Stimulated activated CD4-positive, alpha-beta T cell treated with anti-CD3 and anti-CD28 coated beads, Interleukin-4, amount 100 ng/mL, for 24 hours (primary cell): ENCODE measurements at regions not wholly inside any gene's neighbourhood (a gene's known extent, or its start where the extent isn't known, plus 50 kb on each side); places are given as distances from the start of the nearest gene placed in this dataset.

Experiments
- DNase-seq: peaks from one replicate; pipeline ENCODE4 v3.0.0-alpha.2; 2020

DNA sequence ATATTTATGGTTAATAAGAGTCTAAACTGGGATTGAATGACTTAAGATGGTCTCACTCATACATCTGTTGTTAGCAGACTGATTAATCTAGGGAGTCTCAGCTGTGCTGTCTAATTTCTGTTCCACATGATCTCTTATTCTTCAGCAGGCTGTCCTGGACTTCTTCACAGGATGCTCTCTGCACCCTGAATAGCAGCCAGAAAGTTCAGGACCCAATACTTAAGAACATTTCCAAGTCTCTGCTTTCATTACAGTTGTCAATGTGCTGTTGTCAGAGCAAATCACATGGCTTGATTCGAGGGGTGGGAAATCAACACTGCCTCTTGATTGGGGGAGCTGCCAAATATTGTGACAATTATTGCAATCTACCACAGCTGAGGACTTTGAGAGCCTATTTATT lies 627.1 kb upstream of the SLC8A1 start:
- no peak for DNase-seq

DNA sequence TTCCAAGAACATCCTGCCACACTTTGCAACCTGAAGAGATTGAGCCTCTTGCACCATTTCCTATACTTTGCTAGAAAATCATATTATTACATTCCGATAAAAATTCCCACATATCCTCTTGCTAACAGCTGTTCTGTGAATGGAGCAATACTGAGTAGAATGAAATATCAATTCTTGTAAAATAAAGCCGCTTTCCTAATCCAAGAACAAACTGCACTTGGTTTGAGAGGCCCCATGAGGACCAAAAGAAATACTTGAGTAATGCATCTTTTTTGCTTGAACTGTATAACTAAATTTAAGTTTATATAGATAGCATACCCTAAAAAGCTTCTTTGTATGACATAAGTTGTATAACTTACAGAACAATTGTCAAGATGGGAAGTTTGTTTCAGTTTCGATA lies 632.4 kb upstream of the SLC8A1 start:
- DNase-seq: no peak

DNA sequence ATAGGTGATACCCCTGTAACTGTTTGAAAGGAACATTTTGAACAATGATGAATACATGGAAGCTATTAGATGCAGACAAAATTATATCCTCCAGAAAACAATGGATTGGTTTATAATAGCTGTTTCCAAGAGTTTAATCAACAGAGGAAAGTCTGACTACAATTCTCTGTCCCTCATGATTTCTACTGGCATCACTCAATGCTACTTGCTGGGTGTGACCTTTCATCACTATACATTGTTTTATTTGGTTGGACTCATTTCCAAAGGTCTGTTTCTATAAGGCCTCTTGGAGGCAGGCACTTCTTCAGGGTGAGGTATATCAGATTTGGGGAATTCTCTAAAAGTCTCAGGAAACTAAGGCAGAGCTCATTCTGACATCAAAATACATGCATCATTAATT lies 636.1 kb upstream of the SLC8A1 start:
- DNase-seq: no peak

DNA sequence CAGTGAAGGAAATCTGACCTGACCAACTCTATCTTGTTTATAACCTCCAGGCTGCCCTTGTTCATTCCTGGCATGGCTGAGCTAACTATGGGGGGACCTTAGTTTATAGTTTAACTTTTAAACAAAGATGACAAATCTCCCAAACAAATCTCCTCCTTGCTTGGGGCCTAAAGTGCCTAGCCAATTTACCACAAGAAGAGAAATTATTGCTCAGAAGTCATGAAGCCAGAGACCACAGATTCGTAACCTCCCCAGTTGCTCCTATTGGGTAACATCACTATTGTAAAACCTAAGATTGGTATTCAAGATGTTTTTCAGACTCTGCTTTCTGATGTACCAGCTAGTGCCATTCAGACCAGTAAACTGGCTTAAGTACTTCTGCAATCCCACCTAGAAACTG lies 649.4 kb upstream of the SLC8A1 start:
- no peak for DNase-seq

DNA sequence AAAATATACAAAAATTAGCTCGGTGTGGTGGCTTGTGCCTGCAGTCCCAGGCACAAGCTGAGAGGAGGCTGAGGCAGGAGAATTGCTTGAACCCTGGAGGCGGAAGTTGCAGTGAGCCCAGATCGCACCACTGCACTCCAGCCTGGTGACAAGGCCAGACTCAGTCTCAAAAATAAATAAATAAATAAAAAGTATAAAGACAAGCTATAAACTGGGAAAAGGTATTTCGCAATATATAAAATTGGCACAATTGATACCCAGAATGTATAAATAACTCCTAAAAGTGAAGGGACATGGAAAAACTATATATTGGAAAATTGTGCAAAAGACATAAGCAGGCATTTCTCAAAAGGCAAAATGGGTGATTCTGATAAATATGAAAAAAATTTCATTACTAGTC lies 657.9 kb upstream of the SLC8A1 start:
- DNase-seq: no peak

DNA sequence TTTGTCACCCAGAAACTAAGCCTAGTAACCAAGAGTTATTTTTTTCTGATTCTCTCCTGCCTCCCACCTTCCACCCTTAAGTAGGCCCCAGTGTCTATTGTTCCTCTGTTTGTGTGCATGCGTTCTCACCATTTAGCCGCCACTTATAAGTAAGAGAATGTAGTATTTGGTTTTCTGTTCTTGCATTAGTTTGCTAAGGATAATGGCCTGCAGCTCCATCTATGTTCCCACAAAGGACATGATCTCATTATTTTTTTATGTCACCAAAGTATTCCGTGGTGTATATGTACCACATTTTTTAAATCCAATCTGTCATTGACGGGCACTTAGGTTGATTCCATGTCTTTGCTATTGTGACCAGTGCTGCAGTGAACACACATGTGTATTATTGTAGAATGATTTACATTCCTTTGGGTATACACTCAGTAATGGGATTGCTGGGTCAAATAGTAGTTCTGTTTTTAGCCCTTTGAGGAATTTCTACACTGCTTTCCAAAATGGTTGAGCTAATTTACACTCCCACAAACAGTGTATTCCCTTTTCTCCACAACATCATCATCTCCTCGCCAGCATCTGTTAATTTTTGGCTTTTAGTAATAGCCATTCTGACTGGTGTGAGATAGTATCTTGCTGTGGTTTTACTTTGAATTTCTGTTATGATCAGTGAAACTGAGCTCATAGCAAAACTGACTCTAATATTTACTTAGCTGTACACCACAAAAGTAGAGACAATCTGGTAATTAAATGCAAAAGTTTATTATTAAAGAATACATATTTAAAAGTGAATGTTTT lies 660.1 kb upstream of the SLC8A1 start:
- no peak for DNase-seq

DNA sequence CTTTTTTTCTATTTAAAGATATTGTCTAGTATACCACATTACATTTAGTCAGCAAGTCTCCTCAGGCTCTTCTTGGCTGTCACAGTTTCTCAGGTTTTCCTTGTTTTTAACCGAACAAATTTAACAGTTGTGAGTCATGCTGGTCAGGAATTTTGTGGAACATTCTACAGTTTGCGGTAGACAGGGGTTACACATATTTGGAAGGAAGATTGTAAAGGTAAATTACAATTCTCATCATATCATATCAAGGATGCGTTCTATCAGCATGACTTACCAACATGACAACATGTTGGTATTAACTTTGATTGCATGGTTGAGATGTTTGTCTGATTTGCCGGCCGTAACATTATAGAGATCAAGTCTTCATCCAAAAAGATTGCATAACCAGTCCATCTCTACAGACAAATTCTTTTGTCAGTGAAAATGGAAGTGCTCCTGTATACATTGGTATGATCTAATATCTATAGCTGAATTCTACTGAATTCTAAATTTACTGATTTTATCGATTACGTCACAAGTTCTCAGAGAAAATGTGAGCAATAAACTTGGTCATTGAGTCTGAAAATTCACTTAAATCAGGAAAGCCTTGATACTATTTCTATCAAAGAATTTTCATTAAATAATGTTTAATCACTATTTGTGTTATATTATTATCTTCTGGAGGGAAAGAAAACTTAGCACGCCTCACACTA lies 664.4 kb upstream of the SLC8A1 start:
- no peak for DNase-seq

DNA sequence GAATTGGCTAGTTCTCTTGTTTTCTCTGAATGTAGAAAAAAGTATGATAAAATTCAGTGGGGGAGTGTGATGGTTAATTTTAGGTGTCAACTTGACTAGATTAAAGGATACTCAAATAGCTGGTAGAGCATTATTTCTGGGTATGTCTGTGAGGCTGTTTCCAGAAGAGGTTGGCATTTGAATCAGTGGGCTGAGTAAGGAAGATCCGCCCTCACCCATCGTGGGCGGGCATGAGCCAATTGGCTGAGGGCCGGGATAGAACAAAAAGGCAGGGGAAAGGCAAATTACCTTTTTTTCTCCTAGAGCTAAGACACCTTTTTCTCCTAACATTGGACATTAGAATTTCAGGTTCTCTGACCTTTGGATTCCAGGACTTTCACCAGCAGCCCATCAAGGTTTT lies 667.6 kb upstream of the SLC8A1 start:
- no peak for DNase-seq

DNA sequence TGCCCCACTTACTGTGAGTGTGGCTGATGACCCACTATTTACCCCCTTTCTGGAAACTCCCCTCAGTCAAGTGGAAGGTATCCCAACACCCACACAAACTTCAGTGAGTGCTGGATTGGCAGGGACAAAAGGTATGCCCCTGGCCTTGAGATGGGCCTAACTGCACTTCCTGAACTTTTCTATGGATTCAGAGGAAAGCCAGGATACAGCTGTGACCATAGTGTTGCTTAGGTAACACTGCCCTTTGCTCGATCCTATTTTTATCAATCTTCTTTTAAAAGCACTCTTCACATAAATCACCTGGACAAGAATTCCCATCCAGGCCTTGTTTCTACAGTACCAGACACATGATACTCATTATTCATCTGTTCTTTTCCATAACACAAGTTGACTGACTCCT lies 671.5 kb upstream of the SLC8A1 start:
- no peak for DNase-seq

DNA sequence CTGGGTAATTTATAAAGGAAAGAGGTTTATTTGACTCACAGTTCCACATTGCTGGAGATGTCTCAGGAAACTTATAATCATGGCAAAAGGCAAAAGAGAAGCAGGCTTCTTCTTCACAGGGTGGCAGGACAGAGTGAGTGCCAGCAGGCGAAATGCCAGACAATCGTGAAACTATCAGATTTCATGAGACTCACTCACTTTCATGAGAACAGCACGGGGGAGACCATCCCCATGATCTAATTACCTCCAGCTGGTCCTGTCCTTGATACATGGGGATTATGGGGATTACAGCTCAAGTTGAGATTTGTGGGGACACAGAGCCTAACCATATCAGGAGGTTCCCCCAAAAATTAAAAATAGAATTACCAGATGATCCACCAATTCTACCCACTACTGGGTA lies 675.5 kb upstream of the SLC8A1 start:
- no peak for DNase-seq

DNA sequence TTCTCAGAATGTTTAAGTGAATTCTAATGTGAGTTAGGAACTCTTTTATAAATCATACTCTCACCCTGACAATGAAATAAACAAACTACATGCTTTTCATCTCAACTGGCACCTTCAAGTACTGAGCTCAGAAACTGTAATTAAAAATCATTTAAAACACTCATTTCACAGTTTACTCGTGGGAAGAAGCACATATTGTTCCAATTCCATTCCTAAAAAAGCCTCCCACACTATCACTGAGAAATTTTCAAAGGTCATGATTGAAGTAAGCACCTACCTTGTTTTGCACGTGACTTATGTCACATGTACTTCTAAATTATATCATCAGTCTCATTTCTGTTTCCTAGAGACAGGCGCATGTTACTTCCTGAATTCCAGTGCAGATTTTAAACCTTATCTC lies 678.1 kb upstream of the SLC8A1 start:
- DNase-seq: no peak

DNA sequence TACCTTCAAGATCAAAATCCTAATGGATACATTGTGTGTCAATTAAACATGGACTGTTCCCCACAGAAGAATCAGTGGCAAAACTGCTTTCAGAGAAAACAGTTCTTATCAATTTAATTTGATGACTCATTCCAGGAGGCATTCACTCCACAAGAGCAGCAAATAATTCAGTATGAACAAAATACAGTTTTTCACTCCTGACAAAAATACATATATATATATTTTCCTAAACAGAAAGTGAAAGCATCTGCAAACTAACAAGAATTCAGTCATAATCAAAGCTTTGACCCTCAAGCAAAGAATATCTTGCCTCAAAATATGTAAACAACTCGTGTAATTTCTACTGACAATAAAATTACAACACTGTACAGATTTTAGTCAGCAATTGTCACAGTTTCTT lies 685.1 kb upstream of the SLC8A1 start:
- no peak for DNase-seq

DNA sequence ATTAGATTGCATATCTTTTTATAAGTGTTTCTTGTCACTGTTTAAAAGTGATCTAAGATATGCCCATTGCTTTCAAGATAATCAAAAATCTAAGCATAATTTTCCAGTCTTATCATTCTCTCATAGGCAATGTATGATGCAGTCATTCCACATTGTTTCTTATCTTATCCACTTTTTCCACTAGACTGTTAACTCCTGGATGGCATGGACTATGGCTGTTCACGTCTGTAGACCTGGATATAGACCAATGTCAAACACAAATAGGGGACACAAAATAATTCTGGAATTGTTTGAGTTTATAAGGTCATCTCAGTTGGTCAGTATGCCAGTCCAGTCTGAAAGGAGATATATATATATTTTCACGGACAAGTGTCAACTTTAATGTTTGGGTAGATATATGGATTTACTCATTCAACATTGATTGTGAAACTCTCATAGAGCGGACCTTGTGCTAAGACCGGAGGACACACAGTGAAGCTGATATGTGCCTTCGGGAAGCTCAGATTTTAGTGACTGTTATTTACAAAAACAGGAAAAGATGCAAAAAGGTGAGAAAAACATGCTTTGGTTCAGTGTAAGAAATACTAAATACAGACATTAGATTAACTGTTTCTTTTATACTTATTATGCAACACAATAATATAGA lies 689.4 kb upstream of the SLC8A1 start:
- no peak for DNase-seq

DNA sequence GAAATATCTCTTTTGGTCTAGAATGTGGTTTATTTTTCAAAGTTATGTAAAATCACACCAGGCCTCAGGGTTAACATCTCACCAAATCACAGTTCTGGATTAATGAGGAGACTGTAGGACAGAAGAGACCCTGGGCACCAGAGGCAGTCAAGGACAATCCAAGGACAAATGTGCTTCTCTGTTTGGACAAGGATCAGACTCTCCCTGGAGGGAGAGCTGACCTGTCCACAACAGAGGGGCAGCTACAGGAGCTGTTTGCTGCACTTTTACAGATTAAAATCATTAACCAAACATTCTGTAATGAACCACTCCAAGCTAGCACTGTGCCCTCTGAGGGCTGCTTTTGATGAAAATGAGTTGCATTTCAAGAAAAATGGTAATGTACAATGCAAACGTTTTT lies 690.6 kb upstream of the SLC8A1 start:
- DNase-seq: no peak

DNA sequence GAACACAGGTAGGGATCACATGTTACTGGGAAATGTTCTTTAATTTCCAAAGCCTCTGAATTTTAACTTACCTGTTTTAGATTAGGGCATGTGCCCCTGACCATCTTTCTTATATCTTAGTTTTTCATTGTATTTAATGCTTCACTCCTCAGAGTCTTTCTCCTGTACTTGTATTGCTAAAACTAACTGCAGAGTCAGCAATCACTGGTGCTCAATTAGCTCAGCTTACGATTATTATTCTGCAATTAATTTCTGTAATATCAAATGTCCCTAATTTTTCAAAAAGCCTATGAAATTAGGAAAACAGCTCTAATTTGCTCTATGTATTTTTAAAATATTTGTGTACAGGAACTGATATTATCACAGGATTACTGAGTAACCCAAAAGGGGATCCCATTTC lies 693.2 kb upstream of the SLC8A1 start:
- DNase-seq: no peak

DNA sequence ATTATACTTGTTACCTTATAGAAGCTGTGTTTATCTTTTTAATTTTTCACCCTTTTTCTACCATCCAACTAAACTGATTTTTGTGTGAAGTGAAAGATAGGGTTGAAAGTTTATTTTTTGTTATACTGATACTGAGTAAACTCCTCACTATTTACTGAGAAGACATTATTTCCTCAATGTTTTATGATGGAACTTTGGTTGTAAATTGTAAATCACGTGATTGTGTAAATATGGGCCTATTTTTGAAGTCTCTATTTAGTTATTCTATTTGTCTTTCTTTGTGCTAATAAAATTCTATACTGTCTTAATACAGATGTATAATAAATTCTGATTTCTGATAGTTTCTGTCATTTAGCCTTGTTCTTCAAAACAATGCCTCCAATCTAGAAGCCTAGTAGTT lies 697.2 kb upstream of the SLC8A1 start:
- no peak for DNase-seq

DNA sequence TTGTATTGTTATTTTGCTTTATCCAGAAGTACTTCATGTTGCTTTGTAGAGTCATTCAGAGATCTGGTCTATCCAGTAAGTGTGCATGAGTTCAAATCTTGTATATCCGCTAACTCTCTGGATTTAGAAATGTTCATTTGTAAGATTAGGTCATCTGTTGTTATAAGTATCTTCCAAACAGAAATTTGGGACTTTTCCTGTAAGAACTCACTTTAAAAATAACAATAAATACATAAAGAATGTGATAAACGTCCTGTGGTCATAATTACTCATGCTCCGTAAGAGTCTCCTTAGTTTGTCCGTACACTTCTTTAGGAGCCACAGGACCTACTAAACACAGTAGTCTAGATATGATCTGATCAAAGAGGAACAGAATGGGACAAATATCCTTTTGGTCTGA lies 699.9 kb upstream of the SLC8A1 start:
- DNase-seq: no peak

DNA sequence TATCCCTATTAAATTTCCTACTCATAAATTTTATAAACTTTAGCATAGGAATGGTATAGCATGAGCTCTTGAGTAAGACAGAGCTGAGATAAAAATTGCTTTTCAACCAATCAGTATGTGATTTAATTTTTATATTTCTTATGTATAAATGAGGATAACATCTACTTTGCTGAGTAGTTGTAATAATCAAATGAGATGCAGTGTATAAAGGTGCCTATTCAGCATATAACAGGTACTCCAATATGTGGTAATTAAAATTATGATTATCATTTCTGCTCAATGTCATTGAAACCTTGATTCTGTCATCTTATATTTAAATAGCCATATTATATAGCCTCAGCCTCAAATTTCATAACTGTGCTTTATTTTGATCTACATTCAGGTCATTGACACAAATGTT lies 700.4 kb upstream of the SLC8A1 start:
- no peak for DNase-seq

DNA sequence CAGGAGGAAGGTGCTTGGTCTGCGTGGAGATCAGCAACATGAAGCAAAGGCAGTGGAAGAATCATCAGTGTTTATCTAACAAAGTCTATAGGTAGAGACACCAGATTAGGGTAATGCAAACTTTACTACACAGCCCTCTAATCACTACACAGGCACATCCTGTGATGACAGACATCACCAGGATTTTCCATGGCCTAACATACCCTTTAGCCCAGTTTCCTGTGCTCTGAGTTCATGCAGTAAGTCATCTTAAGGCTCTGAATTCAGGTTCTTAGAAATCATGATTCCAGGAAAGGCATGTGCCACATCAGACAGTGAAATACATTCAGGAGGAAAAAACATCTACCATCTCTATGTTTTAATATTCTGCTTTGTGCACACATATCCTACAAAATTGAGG lies 708.5 kb upstream of the SLC8A1 start:
- no peak for DNase-seq

DNA sequence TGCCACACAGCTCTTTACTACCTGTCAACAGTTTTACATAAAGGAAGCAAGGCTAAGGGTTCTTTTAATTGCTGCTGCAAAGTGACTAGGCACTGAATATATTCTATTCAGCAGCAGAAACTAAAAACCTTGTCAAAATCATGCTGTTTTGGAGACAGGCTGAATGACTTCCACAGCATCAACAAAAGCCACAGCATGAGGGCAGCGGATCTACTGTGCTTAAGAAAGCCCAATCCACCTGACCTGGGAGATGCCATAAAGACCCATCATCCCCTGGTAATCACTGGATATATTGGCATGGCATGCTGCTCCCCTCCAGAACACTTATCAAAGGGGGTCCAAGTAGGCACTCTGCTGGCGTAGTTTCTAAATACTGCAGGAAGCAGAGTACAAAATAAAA lies 715.1 kb upstream of the SLC8A1 start:
- no peak for DNase-seq

DNA sequence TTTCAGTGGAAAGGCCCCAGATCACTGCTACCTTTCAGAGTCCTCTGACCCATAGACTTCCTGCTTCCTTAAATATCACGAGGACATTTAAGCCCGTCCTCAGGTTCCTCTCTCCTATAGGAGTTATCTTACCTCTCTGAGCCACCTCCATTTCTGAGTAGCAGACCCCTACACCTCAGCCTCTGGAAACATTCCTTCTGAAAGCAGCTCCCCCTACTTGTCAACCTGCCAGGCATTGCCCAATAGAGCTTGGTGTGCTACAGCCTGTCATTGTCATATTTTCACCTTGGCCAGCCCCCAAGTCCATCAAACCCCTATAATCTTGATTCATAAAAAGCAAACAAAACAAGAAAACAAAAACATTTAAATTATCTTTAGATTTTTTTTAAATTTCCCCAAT lies 717.9 kb upstream of the SLC8A1 start:
- DNase-seq: no peak

DNA sequence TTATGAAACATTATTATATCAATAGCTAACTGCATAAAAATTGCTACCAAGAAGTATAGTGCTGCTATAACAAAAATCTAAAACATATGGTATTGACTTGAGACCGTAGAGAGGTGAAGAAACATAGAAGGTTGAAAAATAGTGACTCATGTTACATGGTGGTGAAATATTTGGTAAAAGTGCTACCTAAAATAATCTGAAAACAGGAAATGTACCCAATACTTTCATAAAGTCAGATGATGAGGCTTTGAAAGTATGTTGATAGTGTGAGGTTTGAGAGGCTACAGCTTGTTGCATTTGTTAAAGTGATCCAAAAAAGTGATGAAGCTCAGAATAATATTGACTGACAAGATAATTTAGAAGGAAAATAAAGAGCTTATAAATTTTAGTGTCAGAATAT lies 718.7 kb upstream of the SLC8A1 start:
- no peak for DNase-seq

DNA sequence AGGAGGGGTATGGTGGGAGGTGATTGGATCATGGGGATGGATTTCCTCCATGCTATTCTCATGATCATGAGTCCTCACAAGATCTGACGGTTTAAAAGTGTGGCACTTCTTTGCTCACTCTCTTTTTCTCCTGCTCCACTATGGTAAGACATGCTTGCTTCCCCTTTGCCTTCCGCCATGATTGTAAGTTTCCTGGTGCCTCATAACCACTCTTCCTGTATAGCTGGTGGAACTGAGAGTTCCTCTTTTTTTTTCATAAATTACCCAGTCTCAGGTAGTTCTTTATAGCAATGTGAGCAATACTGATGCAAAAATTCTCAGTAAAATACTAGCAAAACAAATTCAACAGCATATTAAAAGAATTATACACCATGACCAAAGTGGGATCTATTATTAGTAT lies 728.5 kb upstream of the SLC8A1 start:
- no peak for DNase-seq

DNA sequence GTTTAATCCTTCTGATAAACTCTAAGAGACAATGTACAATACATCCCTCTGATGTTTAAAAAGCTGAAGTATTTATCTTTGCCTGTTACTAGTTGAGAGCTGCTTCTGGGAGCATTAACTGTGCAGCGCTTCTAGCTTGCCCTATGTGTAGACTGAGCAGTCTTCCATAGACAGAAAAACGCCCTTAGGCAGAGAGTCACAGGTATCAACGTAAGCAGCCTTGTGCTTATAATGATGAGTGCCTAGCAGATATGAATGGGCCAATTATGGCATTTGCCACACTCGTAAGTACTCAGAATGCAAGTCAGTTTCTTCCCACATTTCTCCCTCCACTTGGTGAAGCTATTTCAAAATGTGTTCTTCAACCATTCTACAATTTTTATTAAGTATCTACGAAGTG lies 731.1 kb upstream of the SLC8A1 start:
- DNase-seq: no peak
